ENCODE measurements at regions not wholly inside any gene's neighbourhood (a gene's known extent, or its start where the extent isn't known, plus 50 kb on each side); places are given as distances from the start of the nearest gene placed in this dataset.

DNA sequence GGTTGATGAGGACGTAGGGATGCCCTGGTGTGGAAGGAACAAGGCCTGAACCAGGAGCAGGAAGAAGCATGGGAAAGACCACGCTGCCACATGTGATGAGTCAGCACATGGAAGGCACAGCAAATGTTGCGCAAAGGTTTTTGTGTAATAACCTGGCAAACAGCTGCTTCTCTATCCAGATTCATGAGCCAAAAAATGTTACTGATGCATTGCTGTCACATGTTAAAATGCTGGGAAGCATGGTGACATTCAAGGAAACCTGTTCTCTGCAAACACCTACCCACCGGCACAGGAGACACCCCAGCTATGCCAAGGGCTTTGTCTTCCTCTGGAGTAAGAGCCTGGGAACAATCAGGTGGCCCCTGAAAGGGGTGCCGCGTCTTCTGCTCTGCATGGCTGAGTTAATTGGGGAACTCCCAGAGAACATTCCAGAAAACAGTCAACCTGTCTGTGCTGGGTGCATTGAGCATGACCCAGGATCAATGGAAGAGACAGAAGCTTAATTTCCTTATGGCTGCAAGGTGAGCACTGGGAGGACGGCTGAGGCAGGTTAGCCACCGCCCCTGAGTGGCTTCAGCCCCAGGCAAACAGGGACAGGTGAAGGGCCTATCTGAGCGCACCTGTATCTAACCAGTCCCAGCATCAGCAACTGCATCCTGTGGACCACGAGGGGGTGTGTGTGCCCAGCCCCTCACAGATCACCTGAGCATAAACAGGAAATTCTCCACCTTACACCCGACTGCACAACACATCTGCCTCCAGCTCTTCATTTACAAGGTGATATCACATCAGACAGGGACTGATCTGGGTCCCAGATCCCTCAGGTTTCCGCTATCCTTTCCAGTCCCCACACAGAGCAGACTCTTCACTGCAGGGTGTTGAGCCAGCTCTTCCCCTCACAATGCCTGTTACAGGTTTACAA, 108.4 kb downstream of the GGTLC2 start:
- TF ChIP-seq, protein P1, sequence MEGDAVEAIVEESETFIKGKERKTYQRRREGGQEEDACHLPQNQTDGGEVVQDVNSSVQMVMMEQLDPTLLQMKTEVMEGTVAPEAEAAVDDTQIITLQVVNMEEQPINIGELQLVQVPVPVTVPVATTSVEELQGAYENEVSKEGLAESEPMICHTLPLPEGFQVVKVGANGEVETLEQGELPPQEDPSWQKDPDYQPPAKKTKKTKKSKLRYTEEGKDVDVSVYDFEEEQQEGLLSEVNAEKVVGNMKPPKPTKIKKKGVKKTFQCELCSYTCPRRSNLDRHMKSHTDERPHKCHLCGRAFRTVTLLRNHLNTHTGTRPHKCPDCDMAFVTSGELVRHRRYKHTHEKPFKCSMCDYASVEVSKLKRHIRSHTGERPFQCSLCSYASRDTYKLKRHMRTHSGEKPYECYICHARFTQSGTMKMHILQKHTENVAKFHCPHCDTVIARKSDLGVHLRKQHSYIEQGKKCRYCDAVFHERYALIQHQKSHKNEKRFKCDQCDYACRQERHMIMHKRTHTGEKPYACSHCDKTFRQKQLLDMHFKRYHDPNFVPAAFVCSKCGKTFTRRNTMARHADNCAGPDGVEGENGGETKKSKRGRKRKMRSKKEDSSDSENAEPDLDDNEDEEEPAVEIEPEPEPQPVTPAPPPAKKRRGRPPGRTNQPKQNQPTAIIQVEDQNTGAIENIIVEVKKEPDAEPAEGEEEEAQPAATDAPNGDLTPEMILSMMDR (IDR thresholded peaks at IDR 0.05; ENCODE audit: poor library complexity, severe bottlenecking) = no peak
- TF ChIP-seq POLR2AphosphoS5 (IDR thresholded peaks at IDR 0.05) (no peak), TAF1 (IDR thresholded peaks at IDR 0.05; ENCODE audit: low read depth) (no peak), SMC3 (conservative IDR thresholded peaks at IDR 0.05; ENCODE audit: poor library complexity) (no peak), EZH2 (IDR thresholded peaks at IDR 0.05; ENCODE audit: borderline replicate concordance, insufficient read depth, low read length, poor library complexity, severe bottlenecking) (no peak), EP300 (conservative IDR thresholded peaks at IDR 0.05; ENCODE audit: poor library complexity, severe bottlenecking) (no peak), MXI1 (conservative IDR thresholded peaks at IDR 0.05; ENCODE audit: poor library complexity, severe bottlenecking) (no peak), RAD21 (conservative IDR thresholded peaks at IDR 0.05) (no peak)
- TF ChIP-seq, protein P2, sequence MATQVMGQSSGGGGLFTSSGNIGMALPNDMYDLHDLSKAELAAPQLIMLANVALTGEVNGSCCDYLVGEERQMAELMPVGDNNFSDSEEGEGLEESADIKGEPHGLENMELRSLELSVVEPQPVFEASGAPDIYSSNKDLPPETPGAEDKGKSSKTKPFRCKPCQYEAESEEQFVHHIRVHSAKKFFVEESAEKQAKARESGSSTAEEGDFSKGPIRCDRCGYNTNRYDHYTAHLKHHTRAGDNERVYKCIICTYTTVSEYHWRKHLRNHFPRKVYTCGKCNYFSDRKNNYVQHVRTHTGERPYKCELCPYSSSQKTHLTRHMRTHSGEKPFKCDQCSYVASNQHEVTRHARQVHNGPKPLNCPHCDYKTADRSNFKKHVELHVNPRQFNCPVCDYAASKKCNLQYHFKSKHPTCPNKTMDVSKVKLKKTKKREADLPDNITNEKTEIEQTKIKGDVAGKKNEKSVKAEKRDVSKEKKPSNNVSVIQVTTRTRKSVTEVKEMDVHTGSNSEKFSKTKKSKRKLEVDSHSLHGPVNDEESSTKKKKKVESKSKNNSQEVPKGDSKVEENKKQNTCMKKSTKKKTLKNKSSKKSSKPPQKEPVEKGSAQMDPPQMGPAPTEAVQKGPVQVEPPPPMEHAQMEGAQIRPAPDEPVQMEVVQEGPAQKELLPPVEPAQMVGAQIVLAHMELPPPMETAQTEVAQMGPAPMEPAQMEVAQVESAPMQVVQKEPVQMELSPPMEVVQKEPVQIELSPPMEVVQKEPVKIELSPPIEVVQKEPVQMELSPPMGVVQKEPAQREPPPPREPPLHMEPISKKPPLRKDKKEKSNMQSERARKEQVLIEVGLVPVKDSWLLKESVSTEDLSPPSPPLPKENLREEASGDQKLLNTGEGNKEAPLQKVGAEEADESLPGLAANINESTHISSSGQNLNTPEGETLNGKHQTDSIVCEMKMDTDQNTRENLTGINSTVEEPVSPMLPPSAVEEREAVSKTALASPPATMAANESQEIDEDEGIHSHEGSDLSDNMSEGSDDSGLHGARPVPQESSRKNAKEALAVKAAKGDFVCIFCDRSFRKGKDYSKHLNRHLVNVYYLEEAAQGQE (IDR thresholded peaks at IDR 0.05; ENCODE audit: borderline replicate concordance) = no peak
- H3K79me2 ChIP-seq (replicated peaks; ENCODE audit: insufficient read depth, low read length) = no peaks in the 10 kb centered on the region
- H3K9ac ChIP-seq (ENCODE audit: low read length) = no peak overlapping the region
- no peaks in the 10 kb centered on the region for H4K20me1 ChIP-seq (ENCODE audit: insufficient read depth)
- H3K9me3 ChIP-seq (ENCODE audit: low read length) = no peaks in the 10 kb centered on the region
- H3F3A ChIP-seq (ENCODE audit: insufficient read depth, low read length, poor library complexity, severe bottlenecking) = no peaks in the 10 kb centered on the region
- H2AFZ ChIP-seq (ENCODE audit: low read depth, low read length) = no peak overlapping the region
- H3K4me3 ChIP-seq (ENCODE audit: low read length) = no peak overlapping the region
- no peaks in the 10 kb centered on the region for H3K9me2 ChIP-seq (ENCODE audit: insufficient read depth, low read length)
- no peaks in the 10 kb centered on the region for H3K27me3 ChIP-seq (ENCODE audit: insufficient read depth, low read depth, low read length)
- no peak overlapping the region for H3K27ac ChIP-seq (ENCODE audit: low read length)
- H3K4me2 ChIP-seq (ENCODE audit: low read length) = no peak overlapping the region
- H3K36me3 ChIP-seq (ENCODE audit: insufficient read depth, low read length) = no peaks in the 10 kb centered on the region

DNA sequence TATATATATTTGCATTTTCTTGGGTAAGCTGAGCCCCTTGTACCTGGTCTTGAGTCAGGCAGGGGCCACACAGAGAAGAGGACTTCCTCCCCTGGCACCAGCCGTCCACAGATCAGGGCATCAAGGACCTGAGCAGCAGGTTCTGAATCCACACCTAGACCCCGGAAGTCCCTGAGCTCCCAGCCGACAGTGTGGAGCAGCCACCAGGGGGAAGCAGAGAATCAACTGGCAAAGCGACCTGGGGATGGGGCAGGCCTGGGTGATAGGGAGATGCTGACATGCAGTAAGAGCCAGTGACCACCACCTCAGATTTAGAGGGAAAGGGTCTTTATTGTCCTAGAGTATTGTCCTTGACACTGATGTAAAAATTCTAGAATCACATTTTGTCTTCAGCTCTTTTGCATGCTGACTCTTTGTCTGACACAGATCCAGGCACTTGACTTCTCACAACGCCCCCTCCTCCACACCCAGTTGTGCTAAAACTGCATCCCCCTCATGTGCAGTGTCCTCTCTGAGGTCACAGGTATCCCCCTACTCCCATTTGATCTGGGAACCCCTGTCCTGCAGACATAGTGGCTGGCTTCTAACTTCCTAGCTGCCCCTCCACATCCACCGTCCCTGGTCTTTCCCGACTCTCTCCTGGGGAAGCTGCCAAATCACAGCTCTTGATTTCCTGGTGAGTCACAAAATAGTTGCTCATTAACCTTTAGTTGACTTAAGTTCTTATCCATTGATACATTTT, 109.3 kb downstream of the GGTLC2 start:
- Histone ChIP-seq H3K27me3 (ENCODE audit: insufficient read depth, low read depth, low read length) (no peaks in the 10 kb centered on the region), H3K9me2 (ENCODE audit: insufficient read depth, low read length) (no peaks in the 10 kb centered on the region), H3K9ac (ENCODE audit: low read length) (no peak overlapping the region), H3K4me2 (ENCODE audit: low read length) (no peak overlapping the region), H3F3A (ENCODE audit: insufficient read depth, low read length, poor library complexity, severe bottlenecking) (no peaks in the 10 kb centered on the region), H3K4me3 (ENCODE audit: low read length) (no peak overlapping the region), H3K36me3 (ENCODE audit: insufficient read depth, low read length) (no peaks in the 10 kb centered on the region), H3K27ac (ENCODE audit: low read length) (no peak overlapping the region), H2AFZ (ENCODE audit: low read depth, low read length) (no peak overlapping the region), H3K79me2 (replicated peaks; ENCODE audit: insufficient read depth, low read length) (no peaks in the 10 kb centered on the region), H4K20me1 (ENCODE audit: insufficient read depth) (no peaks in the 10 kb centered on the region), H3K9me3 (ENCODE audit: low read length) (no peaks in the 10 kb centered on the region)
- TF ChIP-seq, protein P2 (IDR thresholded peaks at IDR 0.05; ENCODE audit: borderline replicate concordance) = no peak
- no peak for TF ChIP-seq POLR2AphosphoS5 (IDR thresholded peaks at IDR 0.05)
- TF ChIP-seq TAF1 (IDR thresholded peaks at IDR 0.05; ENCODE audit: low read depth) = no peak

Measured in neural cell (in vitro differentiated cells).